Fibroblast of the conjunctiva (primary cell): ENCODE measurements at regions not wholly inside any gene's neighbourhood (a gene's known extent, or its start where the extent isn't known, plus 50 kb on each side); places are given as distances from the start of the nearest gene placed in this dataset.
A peak's percentile ranks its signal among the peaks of the same experiment; 100 is the strongest.
"Not testable (repeated sequence)": the region's sequence is repeated elsewhere in the genome, so short reads cannot be mapped to it uniquely, and the experiment has no call there.

ENCODE experiments used
- DNase-seq: peaks from one replicate; pipeline ENCODE4 v3.0.0-alpha.2; 2010; ENCODE audit warnings: low read depth

GRCh38 chr12:84502180-84502860, 410.3 kb downstream of the SLC6A15 start:
- no peak for DNase-seq

- DNase-seq = peak; percentile 9
Observed at GRCh38 chr12:84497819-84498218, 414.8 kb downstream of the SLC6A15 start.

GRCh38 chr12:84495711-84496110, 416.9 kb downstream of the SLC6A15 start:
- DNase-seq = no peak

- DNase-seq = no peak
Observed at GRCh38 chr12:84492351-84492883, 420.2 kb downstream of the SLC6A15 start.

- no peak for DNase-seq
Observed at GRCh38 chr12:84484798-84485197, 427.8 kb downstream of the SLC6A15 start.

- DNase-seq = no peak
Observed at GRCh38 chr12:84480803-84481202, 431.8 kb downstream of the SLC6A15 start.

- no peak for DNase-seq
Observed at GRCh38 chr12:84470361-84470760, 442.2 kb downstream of the SLC6A15 start.

GRCh38 chr12:84464616-84465015, 448.0 kb downstream of the SLC6A15 start:
- no peak for DNase-seq

- DNase-seq = peak; percentile 63
Observed at GRCh38 chr12:84463741-84464495, 448.7 kb downstream of the SLC6A15 start.

- DNase-seq = no peak
Observed at GRCh38 chr12:84455598-84455997, 457.0 kb downstream of the SLC6A15 start.

GRCh38 chr12:84446478-84446877, 466.1 kb downstream of the SLC6A15 start:
- DNase-seq = not testable (repeated sequence)

GRCh38 chr12:84436134-84436533, 476.5 kb downstream of the SLC6A15 start:
- DNase-seq = no peak

GRCh38 chr12:84435682-84436081, 476.9 kb downstream of the SLC6A15 start:
- DNase-seq = no peak

GRCh38 chr12:84422340-84422739, 490.3 kb downstream of the SLC6A15 start:
- DNase-seq = no peak

GRCh38 chr12:84421103-84421502, 491.5 kb downstream of the SLC6A15 start:
- DNase-seq = no peak

GRCh38 chr12:84416626-84417025, 496.0 kb downstream of the SLC6A15 start:
- DNase-seq = no peak

- no peak for DNase-seq
Observed at GRCh38 chr12:84415946-84416345, 496.7 kb downstream of the SLC6A15 start.

- DNase-seq = no peak
Observed at GRCh38 chr12:84413656-84414055, 498.9 kb downstream of the SLC6A15 start.

GRCh38 chr12:84412226-84412625, 500.4 kb downstream of the SLC6A15 start:
- no peak for DNase-seq

GRCh38 chr12:84411031-84411430, 501.6 kb downstream of the SLC6A15 start:
- no peak for DNase-seq

GRCh38 chr12:84408936-84409335, 503.7 kb downstream of the SLC6A15 start:
- DNase-seq = no peak

GRCh38 chr12:84406720-84407119, 505.9 kb downstream of the SLC6A15 start:
- not testable (repeated sequence) for DNase-seq

GRCh38 chr12:84397846-84398245, 514.8 kb downstream of the SLC6A15 start:
- no peak for DNase-seq
